ENCODE measurements at regions not wholly inside any gene's neighbourhood (a gene's known extent, or its start where the extent isn't known, plus 50 kb on each side); places are given as distances from the start of the nearest gene placed in this dataset.

DNA sequence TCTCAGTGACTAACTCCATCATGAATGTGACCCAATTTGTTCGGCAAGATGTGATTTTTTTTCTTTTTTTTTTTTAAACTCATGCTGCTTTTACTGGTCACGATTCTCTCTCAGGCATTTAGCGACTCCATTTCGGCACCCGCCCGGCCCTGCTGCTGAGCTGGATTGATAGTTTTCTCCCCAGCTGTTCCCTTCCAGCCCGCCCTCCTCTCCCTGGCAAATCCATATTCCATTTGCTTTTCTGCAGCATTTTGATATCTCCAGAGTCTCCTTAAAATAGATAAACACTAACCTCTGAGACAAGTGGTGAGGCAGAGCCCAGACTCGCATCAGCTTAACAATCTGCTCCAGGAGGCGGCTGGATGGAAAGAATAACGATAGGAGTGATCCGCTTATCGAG, 55.5 kb upstream of the KATNAL1 start:
- TF ChIP-seq POLR2AphosphoS5 (IDR thresholded peaks at IDR 0.05; ENCODE audit: low read depth, low read length): no peak
- TF ChIP-seq POLR2A (IDR thresholded peaks at IDR 0.05; ENCODE audit: low read depth, low read length): no peak
- no peak for TF ChIP-seq TAF1 (IDR thresholded peaks at IDR 0.05; ENCODE audit: low read depth, low read length)
- no peak for TF ChIP-seq PAX5 (IDR thresholded peaks at IDR 0.05; ENCODE audit: insufficient read depth, low read length, severe bottlenecking)

Measured in GM12891 (cell line).